Ureter (tissue), 1 donor: ENCODE measurements at regions not wholly inside any gene's neighbourhood (a gene's known extent, or its start where the extent isn't known, plus 50 kb on each side); places are given as distances from the start of the nearest gene placed in this dataset.
"Not testable (repeated sequence)": the region's sequence is repeated elsewhere in the genome, so short reads cannot be mapped to it uniquely, and the experiment has no call there.

Experiments used
- DNase-seq: peaks from one replicate; pipeline ENCODE4 v3.0.0-alpha.2; 2020; ENCODE audit warnings: low spot score
- donor health status: DM: yes; HTN: yes; CAD: no.

- no peak for DNase-seq
Observed at GRCh38 chrX:75873993-75874392, 88.9 kb upstream of the MAGEE2 start.

- DNase-seq, result no peak
Observed at GRCh38 chrX:75883446-75883845, 98.4 kb upstream of the MAGEE2 start.

- DNase-seq, result no peak
Observed at GRCh38 chrX:75887833-75888232, 102.8 kb upstream of the MAGEE2 start.

GRCh38 chrX:75892749-75893148 is 107.7 kb upstream of the MAGEE2 start:
- DNase-seq, result no peak

GRCh38 chrX:75893281-75893680 is 108.2 kb upstream of the MAGEE2 start:
- no peak for DNase-seq

GRCh38 chrX:75911716-75912115 is 126.7 kb upstream of the MAGEE2 start:
- DNase-seq, result no peak

GRCh38 chrX:75957107-75957610 is 172.1 kb upstream of the MAGEE2 start:
- DNase-seq, result no peak

DNA sequence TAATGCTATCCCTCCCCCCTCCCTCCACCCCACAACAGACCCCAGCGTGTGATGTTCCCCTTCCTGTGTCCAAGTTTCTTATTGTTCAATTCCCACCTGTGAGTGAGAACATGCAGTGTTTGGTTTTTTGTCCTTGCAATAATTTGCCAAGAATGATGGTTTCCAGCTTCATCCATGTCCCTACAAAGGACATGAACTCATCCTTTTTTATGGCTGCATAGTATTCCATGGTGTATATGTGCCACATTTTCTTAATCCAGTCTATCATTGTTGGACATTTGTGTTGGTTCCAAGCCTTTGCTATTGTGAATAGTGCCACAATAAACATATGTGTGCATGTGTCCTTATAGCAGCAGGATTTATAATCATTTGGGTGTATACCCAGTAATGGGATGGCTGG is 176.3 kb upstream of the MAGEE2 start:
- not testable (repeated sequence) for DNase-seq

DNA sequence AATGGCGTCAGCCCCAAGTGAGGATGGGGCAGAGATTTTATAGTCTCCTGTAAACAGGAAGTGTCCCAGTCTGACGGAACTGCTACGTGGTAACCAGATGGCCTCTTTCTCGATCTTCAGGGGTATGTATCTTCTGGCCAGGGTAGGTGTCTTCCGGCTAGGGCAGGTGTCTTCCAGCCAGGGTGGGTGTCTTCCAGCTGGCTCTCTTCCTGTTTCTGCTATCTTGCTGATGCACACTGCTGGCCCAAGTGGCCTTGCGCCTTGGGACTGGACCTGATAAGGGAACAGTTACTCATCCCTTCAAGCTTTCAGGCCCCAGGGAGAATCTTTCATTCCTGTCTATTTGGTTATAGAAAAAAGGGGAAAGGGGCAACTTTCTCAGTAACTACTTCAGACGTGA is 178.7 kb upstream of the MAGEE2 start:
- DNase-seq, result no peak

DNA sequence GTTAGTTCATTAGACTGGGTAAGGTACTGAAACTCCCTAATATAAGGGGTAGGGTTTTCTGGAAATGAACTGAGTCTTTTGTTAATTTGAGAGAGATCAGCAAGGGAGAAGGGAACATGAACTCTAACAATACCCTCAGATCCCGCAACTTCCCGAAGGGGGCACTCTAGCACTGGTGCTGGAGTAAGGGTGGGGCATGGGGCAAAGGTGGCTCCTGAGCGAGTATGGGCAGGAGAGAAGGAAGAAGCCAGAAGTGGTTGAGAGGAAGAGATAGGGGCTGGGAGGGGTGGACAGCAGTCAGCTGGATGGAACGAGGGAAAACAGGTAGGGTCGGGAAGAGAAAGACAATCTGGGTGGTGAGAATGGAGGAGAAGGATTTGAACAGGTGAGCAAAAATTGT is 183.2 kb upstream of the MAGEE2 start:
- peak; percentile 55 for DNase-seq

- no peak for DNase-seq
Observed at GRCh38 chrX:75986976-75987375, 185.9 kb upstream of the PBDC1 start.

DNA sequence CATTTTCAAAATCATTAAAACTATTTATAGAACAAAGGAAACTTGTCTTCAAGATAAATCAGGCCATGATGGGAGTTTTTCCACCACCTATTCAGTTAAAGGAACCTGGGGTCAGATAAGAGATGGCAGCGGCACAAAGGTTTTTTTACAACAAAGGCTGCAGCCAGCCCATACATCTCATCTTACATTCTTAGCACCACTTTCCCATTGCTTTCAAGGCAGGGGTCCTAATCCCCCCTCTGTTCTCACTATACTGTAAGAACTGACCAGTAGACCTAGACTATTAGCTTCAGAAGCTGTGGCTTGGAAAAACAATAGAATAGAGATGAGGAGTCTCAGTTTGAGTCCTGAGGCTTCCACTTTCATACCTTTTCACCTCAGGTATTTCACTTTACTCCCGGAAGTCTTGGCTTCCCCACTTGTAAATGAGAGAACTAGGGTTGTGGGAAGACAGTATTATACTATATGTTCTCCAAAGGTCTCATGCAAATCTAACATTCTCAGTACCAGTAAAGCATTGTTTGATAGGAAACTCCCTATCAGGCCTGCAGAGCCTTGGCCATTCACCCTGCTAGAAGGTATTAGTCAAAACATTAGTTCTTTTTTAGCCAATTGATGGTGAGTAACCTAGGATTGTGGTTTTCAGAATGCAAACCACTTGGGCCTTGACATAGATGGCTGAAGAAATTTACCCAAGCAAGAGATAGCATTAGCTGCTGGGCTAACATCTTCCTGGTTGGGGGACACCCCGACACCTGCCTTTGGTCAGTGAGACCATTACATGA is 182.9 kb upstream of the PBDC1 start:
- DNase-seq, result no peak

- no peak for DNase-seq
Observed at GRCh38 chrX:75997692-75998091, 175.2 kb upstream of the PBDC1 start.

- DNase-seq, result no peak
Observed at GRCh38 chrX:76014321-76014720, 158.5 kb upstream of the PBDC1 start.

GRCh38 chrX:76026292-76026691 is 146.6 kb upstream of the PBDC1 start:
- DNase-seq, result no peak

GRCh38 chrX:76026751-76027150 is 146.1 kb upstream of the PBDC1 start:
- no peak for DNase-seq

DNA sequence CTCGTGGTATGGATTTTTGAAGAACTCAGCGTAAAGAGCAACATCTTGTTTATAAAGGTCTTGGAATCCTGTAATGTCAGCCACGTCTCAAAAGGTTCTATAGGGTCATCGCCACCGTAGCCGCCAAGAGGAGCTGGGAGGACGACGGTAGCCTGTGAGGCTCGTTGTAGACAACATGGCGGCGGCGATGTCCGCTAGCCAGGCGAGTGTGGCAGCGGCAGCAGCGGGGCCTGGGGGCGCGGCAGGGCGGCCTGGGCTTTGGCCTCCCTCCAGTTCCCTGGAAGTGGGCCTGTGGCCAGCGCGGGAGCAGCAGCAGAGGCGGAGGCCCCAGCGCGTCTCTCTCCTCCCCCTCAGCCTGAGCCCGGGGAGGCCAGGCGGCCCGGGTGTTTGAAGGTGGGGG is 143.5 kb upstream of the PBDC1 start:
- no peak for DNase-seq

DNA sequence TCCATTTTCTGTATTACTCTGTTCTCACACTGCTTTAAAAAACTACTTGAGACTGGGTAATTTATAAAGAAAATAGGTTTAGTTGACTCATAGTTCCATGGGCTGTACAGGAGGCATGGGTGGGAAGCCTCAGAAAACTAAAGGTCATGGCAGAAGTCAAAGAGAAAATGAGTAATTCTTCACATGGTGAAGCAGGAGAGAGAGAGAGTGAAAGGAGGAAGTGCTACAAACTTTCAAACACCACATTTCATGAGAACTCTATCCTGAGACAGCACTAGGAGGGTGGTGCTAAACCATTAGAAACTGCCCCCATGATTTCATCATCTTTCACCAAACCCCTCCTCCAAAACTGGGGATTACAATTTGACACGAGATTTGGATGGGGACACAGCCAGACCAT is 108.0 kb upstream of the PBDC1 start:
- DNase-seq, result no peak

DNA sequence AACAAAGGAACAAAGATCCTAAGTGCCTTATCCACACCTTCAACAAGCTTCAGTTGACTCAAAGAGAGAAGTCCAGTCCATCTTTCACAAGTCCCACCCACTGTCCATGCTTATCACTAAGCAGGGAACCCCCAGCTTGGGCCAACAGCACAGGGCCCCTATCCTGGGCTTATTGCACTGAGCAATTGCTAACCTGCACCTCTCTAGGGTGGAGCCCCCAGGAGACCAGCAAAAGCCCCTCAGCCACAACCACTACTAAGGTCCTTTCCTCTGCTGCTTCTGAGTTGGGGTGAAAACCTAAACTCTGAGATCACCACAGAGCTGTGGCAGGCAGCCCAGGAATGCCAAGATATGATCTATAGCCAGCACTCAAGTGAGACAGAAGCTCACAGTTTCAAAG is 96.7 kb upstream of the PBDC1 start:
- no peak for DNase-seq

DNA sequence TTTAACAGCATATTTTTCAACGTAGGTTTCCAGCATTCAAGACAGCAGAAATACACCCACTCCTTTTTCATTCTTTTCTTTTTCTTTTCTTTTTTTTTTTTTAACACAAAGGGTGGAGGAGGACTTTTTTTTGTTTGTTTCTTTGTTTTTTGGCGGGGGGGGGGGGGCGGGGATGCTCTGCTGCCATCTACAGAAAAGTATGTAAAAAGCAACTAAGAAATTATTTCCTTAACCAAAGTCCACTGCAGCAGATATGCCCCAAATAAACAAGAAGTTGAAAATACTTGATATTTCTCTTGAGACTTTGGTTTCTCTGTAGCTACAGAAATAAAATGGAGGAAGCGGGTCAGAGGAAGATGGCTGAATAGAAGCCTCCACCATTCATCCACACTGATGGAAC is 63.2 kb upstream of the PBDC1 start:
- DNase-seq, result no peak
